Caco-2 (cell line): ENCODE measurements at regions not wholly inside any gene's neighbourhood (a gene's known extent, or its start where the extent isn't known, plus 50 kb on each side); places are given as distances from the start of the nearest gene placed in this dataset.

Experiments
- BruUV-seq: library from RNA; stranded (reverse); fragments of 400-500 nt; replicated peaks from 2 replicates; lab custom pipeline; 2021; lab: Mats Ljungman, UMichigan
- CTCF ChIA-PET: fragments of 300-600 bp; sonication (Branson Sonifier 250); formaldehyde crosslinking; loops from one replicate; lab custom pipeline; 2022; ENCODE audit warnings: antibody characterized with exemption; lab: Charles Lee
- POLR2A ChIA-PET: fragments of 300-600 bp; sonication (Branson Sonifier 250); formaldehyde crosslinking; loops from one replicate; lab custom pipeline; 2022; ENCODE audit warnings: antibody characterized with exemption; lab: Charles Lee
- DNase-seq, 2 experiments: peaks; one replicate each; pipeline versions ENCODE4 v3.0.0 to v3.0.0-alpha.2; 2020 to 2022
- H3K27me3 ChIP-seq: replicated peaks from 2 replicates; pipeline ENCODE4 v1.6.0; 2011; ENCODE audit warnings: low read length; ENCODE audit not compliant: control insufficient read depth, insufficient read depth
- H3K36me3 ChIP-seq: 2 replicates; pipeline ENCODE4 v1.5.1; 2011; ENCODE audit warnings: low read length; ENCODE audit not compliant: control insufficient read depth, insufficient read depth
- H3K4me1 ChIP-seq: fragments of 250-450 bp; sonication (Bioruptor Pico); 2 replicates; pipeline ENCODE4 v1.5.1; 2020; ENCODE audit warnings: mild to moderate bottlenecking
- H3K4me3 ChIP-seq: 2 replicates; pipeline ENCODE4 v1.5.1; 2011; ENCODE audit warnings: low read depth, mild to moderate bottlenecking, control low read depth, low read length
- H3K9me3 ChIP-seq: fragments of 250-450 bp; sonication (Bioruptor Pico); 2 replicates; pipeline ENCODE4 v1.5.1; 2020; ENCODE audit warnings: mild to moderate bottlenecking, moderate library complexity
- H3K27ac Mint-ChIP-seq: one replicate; pipeline ENCODE4 v1.8.0; 2022; ENCODE audit warnings: mixed read lengths; ENCODE audit not compliant: unreplicated experiment
- H3K27me3 Mint-ChIP-seq: one replicate; pipeline ENCODE4 v1.8.0; 2022; ENCODE audit warnings: mixed read lengths; ENCODE audit not compliant: insufficient read depth, unreplicated experiment
- H3K36me3 Mint-ChIP-seq: one replicate; pipeline ENCODE4 v1.8.0; 2022; ENCODE audit warnings: mild to moderate bottlenecking, mixed read lengths; ENCODE audit not compliant: insufficient read depth, unreplicated experiment
- H3K4me1 Mint-ChIP-seq: one replicate; pipeline ENCODE4 v1.8.0; 2022; ENCODE audit warnings: low read depth, mixed read lengths; ENCODE audit not compliant: unreplicated experiment
- H3K4me3 Mint-ChIP-seq: one replicate; pipeline ENCODE4 v1.8.0; 2022; ENCODE audit warnings: mild to moderate bottlenecking, moderate library complexity, mixed read lengths; ENCODE audit not compliant: unreplicated experiment
- H3K9me3 Mint-ChIP-seq: one replicate; pipeline ENCODE4 v1.8.0; 2022; ENCODE audit warnings: mixed read lengths; ENCODE audit not compliant: unreplicated experiment
- intact Hi-C: fragments of 100-400 bp; cut with micrococcal nuclease; formaldehyde crosslinking; loops from one replicate; pipeline ENCODE4 v1.10.0; 2022; ENCODE audit not compliant: unreplicated experiment
- TF ChIP-seq, protein P1 (sequence below), 2 experiments: fragments of 200-600 bp in 1 of 2; IDR thresholded peaks; 1 replicate in 1 of 2; 2 replicates in 1 of 2; pipeline versions ENCODE4 v1.5.1 to v1.8.0; 2011 to 2022; ENCODE audit warnings: antibody characterized with exemption in 1 of 2, control low read depth in 1 of 2, inconsistent platforms in 1 of 2, low read depth in 1 of 2, low read length in 1 of 2, mild to moderate bottlenecking in 1 of 2, moderate library complexity in 1 of 2; ENCODE audit not compliant: insufficient read depth in 1 of 2, severe bottlenecking in 1 of 2, unreplicated experiment in 1 of 2

DNA sequence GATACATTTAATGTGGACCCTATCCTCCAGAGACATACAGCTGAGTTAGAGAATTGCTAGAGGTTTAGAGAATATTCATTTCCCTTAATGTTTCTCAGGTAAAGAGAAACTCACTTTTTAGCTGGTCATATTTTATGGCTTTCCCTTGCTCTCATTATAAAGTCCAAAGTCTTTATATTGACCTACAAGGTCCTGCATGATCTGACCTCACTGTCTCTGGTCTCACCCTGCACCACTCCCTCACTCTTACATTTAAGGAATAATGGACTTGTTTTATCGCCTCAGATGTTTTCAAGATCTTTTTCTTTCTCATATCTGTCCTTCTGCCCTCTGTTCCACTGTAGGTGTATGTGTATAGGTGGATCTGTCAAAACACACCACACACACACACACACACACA lies 597.3 kb downstream of the PLCL1 start:
- Mint-ChIP-seq H3K27ac (no peak overlapping the region), H3K27me3 (peaks cover 18% of the 10 kb centered on the region), H3K36me3 (no peaks in the 10 kb centered on the region), H3K4me1 (no peaks in the 10 kb centered on the region), H3K9me3 (no peaks in the 10 kb centered on the region), H3K4me3 (no peak overlapping the region)
- Histone ChIP-seq H3K27me3 (no peaks in the 10 kb centered on the region; the same call in 1 of the 2 replicates), H3K4me3 (no peak overlapping the region), H3K36me3 (no peaks in the 10 kb centered on the region), H3K4me1 (no peaks in the 10 kb centered on the region), H3K9me3 (no peaks in the 10 kb centered on the region)
- ChIA-PET POLR2A (no interaction called here), CTCF (no interaction called here)
- BruUV-seq, result no TSS peak
- TF ChIP-seq, protein P1, sequence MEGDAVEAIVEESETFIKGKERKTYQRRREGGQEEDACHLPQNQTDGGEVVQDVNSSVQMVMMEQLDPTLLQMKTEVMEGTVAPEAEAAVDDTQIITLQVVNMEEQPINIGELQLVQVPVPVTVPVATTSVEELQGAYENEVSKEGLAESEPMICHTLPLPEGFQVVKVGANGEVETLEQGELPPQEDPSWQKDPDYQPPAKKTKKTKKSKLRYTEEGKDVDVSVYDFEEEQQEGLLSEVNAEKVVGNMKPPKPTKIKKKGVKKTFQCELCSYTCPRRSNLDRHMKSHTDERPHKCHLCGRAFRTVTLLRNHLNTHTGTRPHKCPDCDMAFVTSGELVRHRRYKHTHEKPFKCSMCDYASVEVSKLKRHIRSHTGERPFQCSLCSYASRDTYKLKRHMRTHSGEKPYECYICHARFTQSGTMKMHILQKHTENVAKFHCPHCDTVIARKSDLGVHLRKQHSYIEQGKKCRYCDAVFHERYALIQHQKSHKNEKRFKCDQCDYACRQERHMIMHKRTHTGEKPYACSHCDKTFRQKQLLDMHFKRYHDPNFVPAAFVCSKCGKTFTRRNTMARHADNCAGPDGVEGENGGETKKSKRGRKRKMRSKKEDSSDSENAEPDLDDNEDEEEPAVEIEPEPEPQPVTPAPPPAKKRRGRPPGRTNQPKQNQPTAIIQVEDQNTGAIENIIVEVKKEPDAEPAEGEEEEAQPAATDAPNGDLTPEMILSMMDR (IDR thresholded peaks at IDR 0.05; ENCODE audit: insufficient read depth in 1 of 2, low read depth in 1 of 2, low read length in 1 of 2, severe bottlenecking in 1 of 2, unreplicated experiment in 1 of 2), result no peak
- no peak for DNase-seq
- intact Hi-C loops, result no loop called here

DNA sequence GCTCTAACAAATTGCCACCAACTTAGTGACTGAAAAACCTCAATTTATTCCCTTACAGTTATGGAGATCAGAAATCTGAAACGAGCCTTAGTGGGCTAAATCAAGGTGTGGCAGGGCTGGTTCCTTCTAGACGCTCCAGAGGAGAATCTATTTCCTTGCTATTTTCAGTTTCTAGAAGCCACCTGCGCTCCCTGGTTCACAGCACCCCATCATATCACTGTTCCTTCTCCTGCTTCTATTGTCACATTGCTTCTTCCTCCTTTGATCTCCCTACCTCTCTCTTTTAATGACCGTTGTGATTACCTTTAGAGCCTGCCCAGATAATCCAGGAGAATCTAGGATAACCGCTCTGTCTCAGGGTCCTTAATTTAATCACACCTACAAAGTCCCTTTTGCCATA lies 596.6 kb downstream of the PLCL1 start:
- TF ChIP-seq, protein P1 (IDR thresholded peaks at IDR 0.05; ENCODE audit: insufficient read depth in 1 of 2, low read depth in 1 of 2, low read length in 1 of 2, severe bottlenecking in 1 of 2, unreplicated experiment in 1 of 2), result no peak
- no peak overlapping the region for H3K4me3 ChIP-seq
- POLR2A ChIA-PET, result no interaction called here
- no peaks in the 10 kb centered on the region for H3K4me1 Mint-ChIP-seq
- H3K27me3 Mint-ChIP-seq, result peaks cover 18% of the 10 kb centered on the region
- CTCF ChIA-PET, result no interaction called here
- H3K4me3 Mint-ChIP-seq, result no peak overlapping the region
- no peaks in the 10 kb centered on the region for H3K4me1 ChIP-seq
- no peaks in the 10 kb centered on the region for H3K36me3 Mint-ChIP-seq
- BruUV-seq, result no TSS peak
- no peak for DNase-seq
- H3K27me3 ChIP-seq, result no peaks in the 10 kb centered on the region; the same call in 1 of the 2 replicates
- intact Hi-C loops, result no loop called here
- no peaks in the 10 kb centered on the region for H3K9me3 ChIP-seq
- no peak overlapping the region for H3K27ac Mint-ChIP-seq
- no peaks in the 10 kb centered on the region for H3K9me3 Mint-ChIP-seq
- no peaks in the 10 kb centered on the region for H3K36me3 ChIP-seq

DNA sequence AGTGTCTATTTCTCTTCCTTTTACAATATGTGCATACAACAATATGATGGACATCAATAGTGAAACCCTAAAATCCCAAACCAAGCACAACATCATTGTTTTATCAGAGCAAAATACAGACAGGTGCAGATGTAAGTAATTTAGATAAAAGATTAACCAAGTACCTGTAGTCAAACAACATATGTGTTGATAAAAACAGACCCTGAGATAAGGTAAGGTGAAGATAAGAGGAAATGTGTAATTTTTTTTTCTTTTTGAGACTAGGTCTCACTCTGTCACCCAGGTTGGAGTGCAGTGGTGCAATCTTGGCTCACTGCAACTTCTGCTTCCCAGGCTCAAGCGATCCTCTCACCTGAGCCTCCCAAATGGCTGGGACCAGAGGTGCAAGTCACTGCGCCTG lies 589.8 kb downstream of the PLCL1 start:
- Histone ChIP-seq H3K4me3 (no peak overlapping the region), H3K27me3 (no peaks in the 10 kb centered on the region; the same call in 1 of the 2 replicates), H3K36me3 (no peaks in the 10 kb centered on the region), H3K4me1 (no peaks in the 10 kb centered on the region), H3K9me3 (no peaks in the 10 kb centered on the region)
- no TSS peak for BruUV-seq
- Mint-ChIP-seq H3K4me3 (no peak overlapping the region), H3K9me3 (no peaks in the 10 kb centered on the region), H3K4me1 (no peaks in the 10 kb centered on the region), H3K27me3 (peaks cover 11% of the 10 kb centered on the region), H3K36me3 (no peaks in the 10 kb centered on the region), H3K27ac (no peak overlapping the region)
- intact Hi-C loops, result no loop called here
- ChIA-PET CTCF (no interaction called here), POLR2A (no interaction called here)
- no peak for DNase-seq
- TF ChIP-seq, protein P1 (IDR thresholded peaks at IDR 0.05; ENCODE audit: insufficient read depth in 1 of 2, low read depth in 1 of 2, low read length in 1 of 2, severe bottlenecking in 1 of 2, unreplicated experiment in 1 of 2), result no peak
